OCI-LY7 (cell line): ENCODE measurements at regions not wholly inside any gene's neighbourhood (a gene's known extent, or its start where the extent isn't known, plus 50 kb on each side); places are given as distances from the start of the nearest gene placed in this dataset.

Experiments used
- CTCF ChIP-seq: fragments of 200-600 bp; sonication (generic); conservative IDR thresholded peaks from 2 replicates; pipeline ENCODE4 v1.5.1; 2014; ENCODE audit warnings: mild to moderate bottlenecking, antibody characterized with exemption, low read length, moderate library complexity, mixed read lengths
- EZH2phosphoT487 ChIP-seq: fragments of 200-600 bp; sonication (generic); IDR thresholded peaks from 2 replicates; pipeline ENCODE4 v1.6.1; 2018; ENCODE audit warnings: low read depth, borderline replicate concordance, mild to moderate bottlenecking, mixed run types, antibody characterized with exemption, low read length, moderate library complexity, mixed read lengths

DNA sequence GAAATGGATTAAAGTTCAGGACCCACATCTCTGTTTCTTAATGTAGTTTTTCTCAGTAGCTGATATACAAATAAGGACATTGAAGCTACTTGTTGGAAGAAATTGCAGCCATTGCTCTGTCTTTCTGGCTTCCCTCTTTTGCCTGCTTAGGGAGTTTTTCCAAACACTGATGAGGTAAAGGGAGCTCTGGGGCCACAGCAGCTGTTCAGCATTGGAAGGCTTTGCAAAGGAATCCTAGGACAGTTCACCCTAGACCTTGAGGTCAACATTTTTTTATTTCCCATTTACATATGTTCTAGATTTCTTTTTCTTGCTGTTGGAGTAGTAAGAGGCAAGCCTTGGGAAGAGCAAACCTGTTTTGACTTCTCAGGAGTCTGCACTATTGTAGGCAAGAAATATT is 126.9 kb upstream of the PLPPR5 start:
- TF ChIP-seq CTCF, result no peak
- TF ChIP-seq EZH2phosphoT487, result no peak
